Fibroblast of mammary gland (primary cell): ENCODE measurements at regions not wholly inside any gene's neighbourhood (a gene's known extent, or its start where the extent isn't known, plus 50 kb on each side); places are given as distances from the start of the nearest gene placed in this dataset.

Experiments
- DNase-seq: peaks from one replicate; pipeline ENCODE4 v3.0.0-alpha.2; 2010; ENCODE audit warnings: low read depth
- H3K4me3 ChIP-seq: 2 replicates; pipeline ENCODE4 v1.5.1; 2011; ENCODE audit warnings: low read depth, mild to moderate bottlenecking, low read length, moderate library complexity; ENCODE audit not compliant: control insufficient read depth
- CTCF ChIP-seq: conservative IDR thresholded peaks from 2 replicates; pipeline ENCODE4 v1.5.1; 2011; ENCODE audit warnings: low read depth, low read length, inconsistent platforms; ENCODE audit not compliant: control insufficient read depth, insufficient read depth

GRCh38 chr15:70476441-70476840 lies 286.9 kb downstream of the UACA start:
- DNase-seq, result no peak
- no peak for TF ChIP-seq CTCF
- H3K4me3 ChIP-seq, result no peak overlapping the region

GRCh38 chr15:70475921-70476320 lies 287.4 kb downstream of the UACA start:
- H3K4me3 ChIP-seq, result no peak overlapping the region
- TF ChIP-seq CTCF, result no peak
- no peak for DNase-seq

- DNase-seq, result no peak
- H3K4me3 ChIP-seq, result no peak overlapping the region
- TF ChIP-seq CTCF, result no peak
Measured at GRCh38 chr15:70475407-70475781, 288.0 kb downstream of the UACA start.

GRCh38 chr15:70474471-70475406 lies 288.6 kb downstream of the UACA start:
- H3K4me3 ChIP-seq, result no peak overlapping the region
- peak; percentile 97 for DNase-seq
- no peak for TF ChIP-seq CTCF

- no peak for TF ChIP-seq CTCF
- no peak overlapping the region for H3K4me3 ChIP-seq
- no peak for DNase-seq
Measured at GRCh38 chr15:70473581-70474370, 289.6 kb downstream of the UACA start.

GRCh38 chr15:70471517-70471916 lies 291.8 kb downstream of the UACA start:
- H3K4me3 ChIP-seq, result no peak overlapping the region
- no peak for TF ChIP-seq CTCF
- no peak for DNase-seq
